ENCODE measurements at regions not wholly inside any gene's neighbourhood (a gene's known extent, or its start where the extent isn't known, plus 50 kb on each side); places are given as distances from the start of the nearest gene placed in this dataset.

DNA sequence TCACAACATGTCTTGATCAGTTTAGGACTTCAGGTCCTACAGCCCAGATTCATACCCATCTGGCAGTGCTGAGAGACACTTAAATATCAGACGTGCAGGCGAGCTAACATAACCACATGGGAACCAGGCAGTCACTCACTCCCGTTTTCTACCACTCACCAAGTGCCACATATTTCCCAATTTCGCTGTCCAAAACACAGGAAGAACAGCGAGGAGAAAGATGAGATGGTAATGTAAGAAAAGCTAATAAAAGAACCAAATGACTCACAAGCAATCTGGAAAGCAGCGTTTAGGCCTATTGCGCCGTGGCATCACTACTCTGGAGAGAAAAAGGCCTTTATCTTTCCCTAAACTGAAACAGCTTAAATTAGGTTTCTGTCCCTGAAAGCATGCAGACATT, 647.8 kb upstream of the SLC39A10 start:
- TF ChIP-seq EZH2 (IDR thresholded peaks at IDR 0.05; ENCODE audit: low read depth): no peak
- TF ChIP-seq CTCF (conservative IDR thresholded peaks at IDR 0.05): no peak

All from PC-9 (cell line).